ENCODE measurements at regions not wholly inside any gene's neighbourhood (a gene's known extent, or its start where the extent isn't known, plus 50 kb on each side); places are given as distances from the start of the nearest gene placed in this dataset.

DNA sequence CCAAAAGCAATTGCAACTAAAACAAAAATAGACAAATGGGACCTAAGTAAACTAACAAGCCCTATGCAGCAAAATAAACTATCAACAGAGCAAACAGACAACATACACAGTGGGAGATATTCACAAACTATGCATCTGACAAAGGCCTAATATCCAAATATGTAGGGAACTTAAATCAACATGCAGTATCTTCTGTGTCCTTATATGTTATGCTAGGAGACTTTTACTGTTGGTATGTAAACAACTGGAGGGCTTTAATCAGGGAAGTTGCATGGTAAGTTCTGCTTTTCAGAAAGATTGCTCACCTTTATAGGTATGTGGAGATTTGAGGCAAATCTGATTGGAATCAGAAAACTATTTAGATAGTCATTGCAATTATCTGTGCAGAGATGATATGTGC is 461.2 kb upstream of the RIOK2 start:
- H3K27me3 Mint-ChIP-seq (ENCODE audit: low read depth, unreplicated experiment): no peaks in the 10 kb centered on the region
- Histone ChIP-seq H3K79me2 (ENCODE audit: insufficient read depth, low read length) (no peaks in the 10 kb centered on the region), H3K9me3 (ENCODE audit: insufficient read depth, low read depth, low read length) (no peaks in the 10 kb centered on the region), H3K9ac (ENCODE audit: low read length) (no peak overlapping the region), H3K4me3 (ENCODE audit: insufficient read depth, low read depth, low read length) (no peak overlapping the region), H2AFZ (ENCODE audit: low read depth, low read length) (no peak overlapping the region), H3K27ac (ENCODE audit: low read depth, low read length) (no peak overlapping the region), H3K36me3 (ENCODE audit: insufficient read depth, low read length) (no peaks in the 10 kb centered on the region), H4K20me1 (ENCODE audit: insufficient read depth, low read length) (no peaks in the 10 kb centered on the region), H3K4me2 (ENCODE audit: low read length) (no peak overlapping the region), H3K27me3 (ENCODE audit: insufficient read depth, low read length) (no peaks in the 10 kb centered on the region), H3K4me1 (ENCODE audit: insufficient read depth, low read length) (no peaks in the 10 kb centered on the region)
- TF ChIP-seq, protein P1, sequence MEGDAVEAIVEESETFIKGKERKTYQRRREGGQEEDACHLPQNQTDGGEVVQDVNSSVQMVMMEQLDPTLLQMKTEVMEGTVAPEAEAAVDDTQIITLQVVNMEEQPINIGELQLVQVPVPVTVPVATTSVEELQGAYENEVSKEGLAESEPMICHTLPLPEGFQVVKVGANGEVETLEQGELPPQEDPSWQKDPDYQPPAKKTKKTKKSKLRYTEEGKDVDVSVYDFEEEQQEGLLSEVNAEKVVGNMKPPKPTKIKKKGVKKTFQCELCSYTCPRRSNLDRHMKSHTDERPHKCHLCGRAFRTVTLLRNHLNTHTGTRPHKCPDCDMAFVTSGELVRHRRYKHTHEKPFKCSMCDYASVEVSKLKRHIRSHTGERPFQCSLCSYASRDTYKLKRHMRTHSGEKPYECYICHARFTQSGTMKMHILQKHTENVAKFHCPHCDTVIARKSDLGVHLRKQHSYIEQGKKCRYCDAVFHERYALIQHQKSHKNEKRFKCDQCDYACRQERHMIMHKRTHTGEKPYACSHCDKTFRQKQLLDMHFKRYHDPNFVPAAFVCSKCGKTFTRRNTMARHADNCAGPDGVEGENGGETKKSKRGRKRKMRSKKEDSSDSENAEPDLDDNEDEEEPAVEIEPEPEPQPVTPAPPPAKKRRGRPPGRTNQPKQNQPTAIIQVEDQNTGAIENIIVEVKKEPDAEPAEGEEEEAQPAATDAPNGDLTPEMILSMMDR (IDR thresholded peaks at IDR 0.05; ENCODE audit: insufficient read depth, low read depth, low read length): no peak
- no peak for TF ChIP-seq EZH2 (IDR thresholded peaks at IDR 0.05; ENCODE audit: insufficient read depth, low read length)
- no peak for FAIRE-seq
- no peaks in the 10 kb centered on the region for H3K36me3 Mint-ChIP-seq (ENCODE audit: low read depth, unreplicated experiment)
- DNase-seq (ENCODE audit: low read depth): no peak
- no peaks in the 10 kb centered on the region for H3K4me1 Mint-ChIP-seq (ENCODE audit: low read depth, unreplicated experiment)
- H3K9me3 Mint-ChIP-seq (ENCODE audit: unreplicated experiment): peaks cover 5% of the 10 kb centered on the region
- H3K27ac Mint-ChIP-seq (ENCODE audit: unreplicated experiment): no peak overlapping the region
- no peak overlapping the region for H3K4me3 Mint-ChIP-seq (ENCODE audit: unreplicated experiment)

DNA sequence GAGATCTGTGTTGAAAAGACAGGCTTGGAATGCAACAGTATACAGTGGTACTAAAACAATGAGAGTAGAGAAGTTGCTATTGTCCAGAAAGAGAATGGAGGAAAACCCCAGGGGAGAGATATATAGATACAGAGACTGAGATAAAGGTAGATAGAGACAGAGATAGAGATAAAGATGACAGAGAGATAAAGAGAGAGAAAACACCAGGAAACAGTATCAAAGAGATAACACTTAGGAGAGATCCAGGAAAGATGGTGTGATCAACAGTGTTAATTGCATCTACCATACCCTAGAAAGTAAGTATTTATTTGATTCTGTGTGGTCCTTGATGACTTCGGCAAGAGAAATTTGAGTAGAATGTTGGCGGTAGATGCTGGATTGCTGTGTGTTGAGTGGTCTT is 461.8 kb upstream of the RIOK2 start:
- TF ChIP-seq EZH2 (IDR thresholded peaks at IDR 0.05; ENCODE audit: insufficient read depth, low read length): no peak
- TF ChIP-seq, protein P1 (IDR thresholded peaks at IDR 0.05; ENCODE audit: insufficient read depth, low read depth, low read length): no peak
- no peak overlapping the region for H3K4me3 Mint-ChIP-seq (ENCODE audit: unreplicated experiment)
- Histone ChIP-seq H3K36me3 (ENCODE audit: insufficient read depth, low read length) (no peaks in the 10 kb centered on the region), H3K4me2 (ENCODE audit: low read length) (no peak overlapping the region), H3K4me1 (ENCODE audit: insufficient read depth, low read length) (no peaks in the 10 kb centered on the region), H4K20me1 (ENCODE audit: insufficient read depth, low read length) (no peaks in the 10 kb centered on the region), H3K79me2 (ENCODE audit: insufficient read depth, low read length) (no peaks in the 10 kb centered on the region), H3K9me3 (ENCODE audit: insufficient read depth, low read depth, low read length) (no peaks in the 10 kb centered on the region), H2AFZ (ENCODE audit: low read depth, low read length) (no peak overlapping the region), H3K9ac (ENCODE audit: low read length) (no peak overlapping the region), H3K27ac (ENCODE audit: low read depth, low read length) (no peak overlapping the region), H3K27me3 (ENCODE audit: insufficient read depth, low read length) (no peaks in the 10 kb centered on the region), H3K4me3 (ENCODE audit: insufficient read depth, low read depth, low read length) (no peak overlapping the region)
- no peaks in the 10 kb centered on the region for H3K27me3 Mint-ChIP-seq (ENCODE audit: low read depth, unreplicated experiment)
- H3K36me3 Mint-ChIP-seq (ENCODE audit: low read depth, unreplicated experiment): no peaks in the 10 kb centered on the region
- no peaks in the 10 kb centered on the region for H3K4me1 Mint-ChIP-seq (ENCODE audit: low read depth, unreplicated experiment)
- H3K27ac Mint-ChIP-seq (ENCODE audit: unreplicated experiment): no peak overlapping the region
- peaks cover 5% of the 10 kb centered on the region for H3K9me3 Mint-ChIP-seq (ENCODE audit: unreplicated experiment)
- DNase-seq (ENCODE audit: low read depth): no peak
- no peak for FAIRE-seq

- Mint-ChIP-seq H3K36me3 (ENCODE audit: low read depth, unreplicated experiment) (no peaks in the 10 kb centered on the region), H3K4me3 (ENCODE audit: unreplicated experiment) (no peak overlapping the region), H3K4me1 (ENCODE audit: low read depth, unreplicated experiment) (no peaks in the 10 kb centered on the region), H3K9me3 (ENCODE audit: unreplicated experiment) (no peaks in the 10 kb centered on the region), H3K27me3 (ENCODE audit: low read depth, unreplicated experiment) (no peaks in the 10 kb centered on the region), H3K27ac (ENCODE audit: unreplicated experiment) (no peak overlapping the region)
- TF ChIP-seq EZH2 (IDR thresholded peaks at IDR 0.05; ENCODE audit: insufficient read depth, low read length): no peak
- TF ChIP-seq, protein P1 (IDR thresholded peaks at IDR 0.05; ENCODE audit: insufficient read depth, low read depth, low read length): no peak
- Histone ChIP-seq H3K4me2 (ENCODE audit: low read length) (no peak overlapping the region), H2AFZ (ENCODE audit: low read depth, low read length) (no peak overlapping the region), H3K79me2 (ENCODE audit: insufficient read depth, low read length) (no peaks in the 10 kb centered on the region), H3K9ac (ENCODE audit: low read length) (no peak overlapping the region), H3K27me3 (ENCODE audit: insufficient read depth, low read length) (no peaks in the 10 kb centered on the region), H4K20me1 (ENCODE audit: insufficient read depth, low read length) (no peaks in the 10 kb centered on the region), H3K4me1 (ENCODE audit: insufficient read depth, low read length) (no peaks in the 10 kb centered on the region), H3K36me3 (ENCODE audit: insufficient read depth, low read length) (no peaks in the 10 kb centered on the region), H3K4me3 (ENCODE audit: insufficient read depth, low read depth, low read length) (no peak overlapping the region), H3K9me3 (ENCODE audit: insufficient read depth, low read depth, low read length) (no peaks in the 10 kb centered on the region), H3K27ac (ENCODE audit: low read depth, low read length) (no peak overlapping the region)
- DNase-seq (ENCODE audit: low read depth) (no peak), FAIRE-seq (no peak)
Observed at GRCh38 chr5:97657239-97657638, 474.2 kb upstream of the RIOK2 start.
